ENCODE measurements at regions not wholly inside any gene's neighbourhood (a gene's known extent, or its start where the extent isn't known, plus 50 kb on each side); places are given as distances from the start of the nearest gene placed in this dataset.

DNA sequence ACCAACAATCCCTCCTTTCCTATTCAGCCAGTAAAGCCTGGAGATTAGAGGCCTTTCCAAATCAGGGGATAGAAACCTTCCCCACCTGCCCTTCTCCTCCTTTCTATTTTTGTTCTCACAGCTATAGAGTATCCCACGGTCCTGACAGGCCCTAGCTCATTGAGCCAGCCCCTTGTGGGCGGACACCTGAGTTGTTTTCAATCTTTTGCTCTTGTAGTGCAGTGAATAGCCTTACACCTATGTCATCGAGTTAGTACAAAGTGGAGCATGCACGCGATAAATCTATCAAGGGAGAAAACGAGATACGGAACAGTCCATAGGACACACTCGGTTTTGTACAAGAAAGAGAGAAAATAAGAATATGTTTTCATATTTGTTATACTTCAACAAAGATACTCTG is 77.2 kb downstream of the TSPAN17 start:
- Histone ChIP-seq H3F3A (ENCODE audit: insufficient read depth) (no peaks in the 10 kb centered on the region), H3K27ac (ENCODE audit: low read depth, low read length) (no peak overlapping the region), H3K27me3 (ENCODE audit: low read length) (no peaks in the 10 kb centered on the region), H3K4me3 (ENCODE audit: insufficient read depth, low read length, poor library complexity, severe bottlenecking) (no peak overlapping the region), H3K9ac (ENCODE audit: low read length) (no peak overlapping the region), H3K36me3 (ENCODE audit: low read length) (no peaks in the 10 kb centered on the region), H3K79me2 (ENCODE audit: insufficient read depth, low read length) (no peaks in the 10 kb centered on the region), H3K4me2 (ENCODE audit: low read depth, low read length, poor library complexity, severe bottlenecking) (no peak overlapping the region), H2AFZ (ENCODE audit: low read depth, low read length, severe bottlenecking) (no peak overlapping the region), H4K20me1 (ENCODE audit: low read depth, low read length) (no peaks in the 10 kb centered on the region), H3K9me2 (replicated peaks; ENCODE audit: insufficient read depth, low read length) (no peaks in the 10 kb centered on the region), H3K9me3 (ENCODE audit: insufficient read depth, low read length) (no peaks in the 10 kb centered on the region)
- TF ChIP-seq, protein P1, sequence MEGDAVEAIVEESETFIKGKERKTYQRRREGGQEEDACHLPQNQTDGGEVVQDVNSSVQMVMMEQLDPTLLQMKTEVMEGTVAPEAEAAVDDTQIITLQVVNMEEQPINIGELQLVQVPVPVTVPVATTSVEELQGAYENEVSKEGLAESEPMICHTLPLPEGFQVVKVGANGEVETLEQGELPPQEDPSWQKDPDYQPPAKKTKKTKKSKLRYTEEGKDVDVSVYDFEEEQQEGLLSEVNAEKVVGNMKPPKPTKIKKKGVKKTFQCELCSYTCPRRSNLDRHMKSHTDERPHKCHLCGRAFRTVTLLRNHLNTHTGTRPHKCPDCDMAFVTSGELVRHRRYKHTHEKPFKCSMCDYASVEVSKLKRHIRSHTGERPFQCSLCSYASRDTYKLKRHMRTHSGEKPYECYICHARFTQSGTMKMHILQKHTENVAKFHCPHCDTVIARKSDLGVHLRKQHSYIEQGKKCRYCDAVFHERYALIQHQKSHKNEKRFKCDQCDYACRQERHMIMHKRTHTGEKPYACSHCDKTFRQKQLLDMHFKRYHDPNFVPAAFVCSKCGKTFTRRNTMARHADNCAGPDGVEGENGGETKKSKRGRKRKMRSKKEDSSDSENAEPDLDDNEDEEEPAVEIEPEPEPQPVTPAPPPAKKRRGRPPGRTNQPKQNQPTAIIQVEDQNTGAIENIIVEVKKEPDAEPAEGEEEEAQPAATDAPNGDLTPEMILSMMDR (IDR thresholded peaks at IDR 0.05; ENCODE audit: insufficient read depth, low read length, poor library complexity, severe bottlenecking) = no peak
- no peak for TF ChIP-seq EZH2phosphoT487 (conservative IDR thresholded peaks at IDR 0.05; ENCODE audit: low read length)

DNA sequence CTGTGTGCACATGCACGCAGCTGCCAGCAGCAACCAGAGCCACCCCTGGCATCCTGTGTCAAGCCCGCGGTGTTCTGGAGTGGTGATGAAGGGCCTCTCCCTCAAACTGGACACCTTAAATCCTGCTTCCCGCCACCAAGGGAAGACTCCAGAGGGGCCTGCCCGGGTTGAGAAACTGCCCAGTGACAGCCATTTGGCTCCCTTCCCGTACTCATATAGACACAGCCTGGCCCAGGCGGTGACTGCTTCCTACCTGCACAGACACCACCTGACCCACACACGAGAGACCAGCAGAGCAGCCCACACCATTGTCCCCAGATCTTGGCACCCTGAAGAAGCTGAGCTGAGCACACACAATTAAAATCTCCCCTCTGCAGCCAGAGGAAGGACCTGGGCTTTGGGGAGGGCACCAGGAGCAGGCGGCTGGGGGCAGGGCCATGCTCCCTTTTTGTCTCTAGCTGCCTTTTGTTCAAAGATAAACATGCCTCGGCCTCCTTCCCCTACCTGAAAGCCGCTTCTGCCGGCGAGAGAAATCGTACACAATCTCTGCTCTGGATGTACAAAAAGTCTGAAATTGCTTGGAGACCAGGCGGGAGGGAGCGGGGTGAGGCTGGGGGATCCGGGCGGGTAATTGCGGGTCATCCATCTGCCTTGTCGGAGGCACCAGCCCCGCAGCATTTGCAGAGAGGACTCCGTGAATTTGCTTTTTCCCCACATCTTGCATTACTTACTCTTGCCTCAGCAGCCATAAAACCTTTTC is 78.4 kb downstream of the TSPAN17 start:
- H3K9ac ChIP-seq (ENCODE audit: low read length) = no peak overlapping the region
- no peak overlapping the region for H2AFZ ChIP-seq (ENCODE audit: low read depth, low read length, severe bottlenecking)
- H3K79me2 ChIP-seq (ENCODE audit: insufficient read depth, low read length) = no peaks in the 10 kb centered on the region
- H3K4me3 ChIP-seq (ENCODE audit: insufficient read depth, low read length, poor library complexity, severe bottlenecking) = no peak overlapping the region
- no peak overlapping the region for H3K4me2 ChIP-seq (ENCODE audit: low read depth, low read length, poor library complexity, severe bottlenecking)
- no peaks in the 10 kb centered on the region for H3K9me2 ChIP-seq (replicated peaks; ENCODE audit: insufficient read depth, low read length)
- H3F3A ChIP-seq (ENCODE audit: insufficient read depth) = no peaks in the 10 kb centered on the region
- H4K20me1 ChIP-seq (ENCODE audit: low read depth, low read length) = no peaks in the 10 kb centered on the region
- TF ChIP-seq, protein P1 (IDR thresholded peaks at IDR 0.05; ENCODE audit: insufficient read depth, low read length, poor library complexity, severe bottlenecking) = no peak
- no peak for TF ChIP-seq EZH2phosphoT487 (conservative IDR thresholded peaks at IDR 0.05; ENCODE audit: low read length)
- H3K9me3 ChIP-seq (ENCODE audit: insufficient read depth, low read length) = no peaks in the 10 kb centered on the region
- H3K27ac ChIP-seq (ENCODE audit: low read depth, low read length) = no peak overlapping the region
- H3K27me3 ChIP-seq (ENCODE audit: low read length) = no peaks in the 10 kb centered on the region
- H3K36me3 ChIP-seq (ENCODE audit: low read length) = no peaks in the 10 kb centered on the region

DNA sequence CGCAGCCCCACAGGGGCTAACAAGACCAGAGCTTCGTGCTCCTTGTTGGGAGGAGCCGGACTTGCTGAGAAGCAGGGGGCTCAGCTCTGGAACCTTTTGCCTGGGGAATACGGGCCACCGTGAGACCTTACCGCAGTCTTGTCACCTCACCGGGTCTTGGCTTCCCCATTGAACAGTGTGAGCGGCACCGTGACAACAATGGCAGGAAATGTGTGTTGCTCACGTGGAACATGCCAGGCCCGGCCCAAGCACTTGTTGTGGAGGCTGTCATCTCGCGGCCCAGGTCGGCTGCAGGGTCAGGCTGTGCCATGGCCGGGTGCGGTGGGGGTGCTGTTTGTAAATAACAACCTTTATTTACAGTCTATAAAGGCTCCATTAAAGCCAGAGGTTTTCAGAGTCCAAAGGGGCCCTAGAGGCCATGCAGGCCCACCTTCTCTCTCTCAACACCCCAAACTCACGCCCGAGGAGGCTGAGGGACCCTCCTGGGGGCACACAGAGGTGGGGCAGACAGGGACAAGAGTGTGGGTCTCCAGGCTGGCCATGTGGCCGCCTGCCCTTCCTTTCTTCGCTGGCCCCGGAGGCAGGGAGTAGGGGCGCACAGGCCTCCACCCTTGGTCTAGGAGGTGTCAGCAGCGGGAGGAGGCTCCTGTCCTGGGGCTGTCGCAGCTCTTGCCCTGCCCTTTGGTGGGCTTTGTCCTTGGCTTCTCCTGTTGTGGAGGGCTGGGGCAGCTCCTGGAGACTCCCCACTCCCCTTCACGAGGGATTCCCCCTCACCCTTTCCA is 79.7 kb downstream of the TSPAN17 start:
- no peak overlapping the region for H3K4me3 ChIP-seq (ENCODE audit: insufficient read depth, low read length, poor library complexity, severe bottlenecking)
- no peaks in the 10 kb centered on the region for H3K79me2 ChIP-seq (ENCODE audit: insufficient read depth, low read length)
- TF ChIP-seq, protein P1 (IDR thresholded peaks at IDR 0.05; ENCODE audit: insufficient read depth, low read length, poor library complexity, severe bottlenecking) = no peak
- TF ChIP-seq EZH2phosphoT487 (conservative IDR thresholded peaks at IDR 0.05; ENCODE audit: low read length) = no peak

More for the DNA sequence above, 79.7 kb downstream of the TSPAN17 start:
- Histone ChIP-seq H3K9ac (ENCODE audit: low read length) (no peak overlapping the region), H3F3A (ENCODE audit: insufficient read depth) (no peaks in the 10 kb centered on the region), H3K9me2 (replicated peaks; ENCODE audit: insufficient read depth, low read length) (no peaks in the 10 kb centered on the region), H3K4me2 (ENCODE audit: low read depth, low read length, poor library complexity, severe bottlenecking) (no peak overlapping the region), H3K36me3 (ENCODE audit: low read length) (no peaks in the 10 kb centered on the region), H3K27ac (ENCODE audit: low read depth, low read length) (no peak overlapping the region), H4K20me1 (ENCODE audit: low read depth, low read length) (no peaks in the 10 kb centered on the region), H3K9me3 (ENCODE audit: insufficient read depth, low read length) (no peaks in the 10 kb centered on the region), H2AFZ (ENCODE audit: low read depth, low read length, severe bottlenecking) (no peak overlapping the region), H3K27me3 (ENCODE audit: low read length) (no peaks in the 10 kb centered on the region)
